HepG2 (cell line): ENCODE measurements at regions not wholly inside any gene's neighbourhood (a gene's known extent, or its start where the extent isn't known, plus 50 kb on each side); places are given as distances from the start of the nearest gene placed in this dataset.

Source experiments
- ATAC-seq: fragments of 200-7000 bp; cut with Tn5 transposase; 3 replicates; pipeline ENCODE4 v1.9.1; 2020; ENCODE audit warnings: mild to moderate bottlenecking, moderate library complexity
- BruUV-seq: library from RNA; stranded (reverse); fragments of 400-500 nt; replicated peaks from 2 replicates; lab custom pipeline; 2021; lab: Mats Ljungman, UMichigan
- CTCF ChIA-PET: fragments of 300-600 bp; formaldehyde crosslinking; extraction: SDS; loops from one replicate; lab custom pipeline; 2021; ENCODE audit warnings: low total read pairs, inconsistent platforms, low intra/inter-chr PET ratio; lab: Yijun Ruan, JAX
- POLR2A ChIA-PET: fragments of 350-600 bp; sonication (Branson Sonifier 250); formaldehyde crosslinking; loops from one replicate; lab custom pipeline; 2020; ENCODE audit warnings: antibody characterized with exemption, inconsistent platforms; lab: Yijun Ruan, JAX
- DNase-seq: peaks from one replicate; pipeline ENCODE4 v3.0.0-alpha.2; 2015; ENCODE audit warnings: low spot score
- FAIRE-seq: peaks from 3 replicates; lab custom pipeline; 2011; peaks lifted over from hg19 to GRCh38; lab: Jason Lieb, UNC
- H2AFZ ChIP-seq: one replicate; pipeline ENCODE4 v1.6.1; 2011; ENCODE audit warnings: low read length, inconsistent platforms
- H3K27ac ChIP-seq: fragments of 300-600 bp; 3 replicates; pipeline ENCODE4 v1.8.0; 2011; ENCODE audit warnings: mixed run types, mild to moderate bottlenecking, mixed read lengths, low read length, inconsistent platforms; ENCODE audit not compliant: insufficient read depth; ENCODE audit errors: extremely low read length
- H3K27me3 ChIP-seq, 2 experiments: fragments of 200-600 bp in 1 of 2; 2 replicates in 1 of 2; 3 replicates in 1 of 2; pipeline versions ENCODE4 v1.6.0 to v1.8.0; 2011; ENCODE audit warnings: low read length in 2 of 2, mild to moderate bottlenecking in 2 of 2, moderate library complexity in 2 of 2, inconsistent platforms in 1 of 2; ENCODE audit not compliant: insufficient read depth in 2 of 2, control insufficient read depth in 1 of 2
- H3K36me3 ChIP-seq, 2 experiments: fragments of 200-600 bp in 1 of 2; replicated peaks in 1 of 2; 2 replicates in 1 of 2; 3 replicates in 1 of 2; pipeline versions ENCODE4 v1.5.1 to v1.8.0; 2011; ENCODE audit warnings: low read length in 2 of 2, inconsistent platforms in 1 of 2; ENCODE audit not compliant: insufficient read depth in 2 of 2, control insufficient read depth in 1 of 2
- H3K4me1 ChIP-seq: 2 replicates; pipeline ENCODE4 v1.5.1; 2012; ENCODE audit warnings: low read length, inconsistent platforms; ENCODE audit not compliant: insufficient read depth
- H3K4me2 ChIP-seq: 2 replicates; pipeline ENCODE4 v1.6.0; 2011; ENCODE audit warnings: low read depth, low read length, inconsistent platforms
- H3K4me3 ChIP-seq, 3 experiments: fragments of 200-600 bp in 1 of 3; sonication (generic), shearing (Covaris generic) in 1 of 3; replicated peaks in 1 of 3; 2 replicates each; pipeline ENCODE4 v1.5.1; 2011 to 2016; ENCODE audit warnings: low read length in 3 of 3, inconsistent platforms in 2 of 3, low read depth in 2 of 3, mild to moderate bottlenecking in 2 of 3, control low read depth in 1 of 3, mixed read lengths in 1 of 3; ENCODE audit not compliant: insufficient read depth in 1 of 3
- H3K79me2 ChIP-seq: one replicate; pipeline ENCODE4 v1.6.1; 2011; ENCODE audit warnings: low read length, inconsistent platforms; ENCODE audit not compliant: insufficient read depth
- H3K9ac ChIP-seq: 2 replicates; pipeline ENCODE4 v1.6.0; 2011; ENCODE audit warnings: mild to moderate bottlenecking, low read depth, low read length, inconsistent platforms; ENCODE audit not compliant: insufficient read depth
- H3K9me3 ChIP-seq: 2 replicates; pipeline ENCODE4 v1.5.1; 2012; ENCODE audit warnings: mild to moderate bottlenecking, low read length
- H4K20me1 ChIP-seq: 2 replicates; pipeline ENCODE4 v1.6.0; 2011; ENCODE audit warnings: inconsistent platforms, mild to moderate bottlenecking, low read length, moderate library complexity; ENCODE audit not compliant: insufficient read depth
- AGO2 ChIP-seq: fragments of 200-400 bp; formaldehyde crosslinking; optimal IDR thresholded peaks from 2 replicates; pipeline ENCODE3; 2017; ENCODE audit warnings: mild to moderate bottlenecking, low read depth, low read length, moderate library complexity
- ATF4 ChIP-seq, 2 experiments: fragments of 450-650 bp in 1 of 2; sonication (generic) in 1 of 2; formaldehyde crosslinking; IDR thresholded peaks; 2 replicates each; pipeline versions ENCODE4 v1.5.0 to v1.8.0; 2020 to 2022; ENCODE audit warnings: mild to moderate bottlenecking in 1 of 2, missing genetic modification reagents in 1 of 2
- BRD4 ChIP-seq: sonication (generic); formaldehyde crosslinking; IDR thresholded peaks from 2 replicates; pipeline ENCODE4 v1.4.0; 2020; ENCODE audit warnings: missing genetic modification reagents
- FOSL2 ChIP-seq: sonication (generic); formaldehyde crosslinking; IDR thresholded peaks from 2 replicates; pipeline ENCODE4 v1.4.0; 2020; ENCODE audit warnings: missing genetic modification reagents
- HNRNPL ChIP-seq: fragments of 200-400 bp; formaldehyde crosslinking; IDR thresholded peaks from 2 replicates; pipeline ENCODE4 v1.6.1; 2017; ENCODE audit warnings: mild to moderate bottlenecking, low read depth, low read length
- KDM1A ChIP-seq: IDR thresholded peaks from 2 replicates; pipeline ENCODE4 v1.6.1; 2016; ENCODE audit warnings: missing compliant biosample characterization
- KLF12 ChIP-seq: sonication (generic); formaldehyde crosslinking; IDR thresholded peaks from 2 replicates; pipeline ENCODE4 v1.4.0; 2020; ENCODE audit warnings: missing genetic modification reagents, borderline replicate concordance
- KLF6 ChIP-seq: IDR thresholded peaks from 2 replicates; pipeline ENCODE4 v1.8.0; 2016; ENCODE audit warnings: missing biosample characterization, missing genetic modification reagents
- MNT ChIP-seq: fragments of 450-650 bp; IDR thresholded peaks from 2 replicates; pipeline ENCODE4 v1.6.1; 2016
- NR1H2 ChIP-seq: sonication (generic); formaldehyde crosslinking; IDR thresholded peaks from 2 replicates; pipeline ENCODE4 v1.8.1; 2022; ENCODE audit warnings: low read depth, missing genetic modification reagents, borderline replicate concordance
- ZNF260 ChIP-seq: sonication (generic); formaldehyde crosslinking; IDR thresholded peaks from 2 replicates; pipeline ENCODE4 v1.4.0; 2020; ENCODE audit warnings: missing genetic modification reagents, low read depth, mild to moderate bottlenecking, borderline replicate concordance
- ZNF510 ChIP-seq: sonication (generic); formaldehyde crosslinking; IDR thresholded peaks from 2 replicates; pipeline ENCODE4 v1.4.0; 2020; ENCODE audit warnings: low read depth, mild to moderate bottlenecking, missing genetic modification reagents
- WGBS: methylation state at CpG from one replicate; pipeline ENCODE4 v1.1.6; 2017; ENCODE audit warnings: low lambda C conversion rate; 5-methylcytosine and 5-hydroxymethylcytosine counted together
- in situ Hi-C: cut with HindIII; loops from 2 replicates; pipeline ENCODE4 v1.10.0; 2017; ENCODE audit warnings: low pct_unique_long_range_greater_than_20kb; ENCODE audit not compliant: extremely low pct_ligation_motif_present
- intact Hi-C: fragments of 100-400 bp; cut with micrococcal nuclease; formaldehyde crosslinking; loops from one replicate; pipeline ENCODE4 v1.10.0; 2022; ENCODE audit not compliant: unreplicated experiment

- H3K4me3 ChIP-seq = no peak overlapping the region
- no peak overlapping the region for H2AFZ ChIP-seq
- H3K79me2 ChIP-seq = no peaks in the 10 kb centered on the region
- no peaks in the 10 kb centered on the region for H4K20me1 ChIP-seq
- H3K9ac ChIP-seq = no peak overlapping the region
- H3K4me2 ChIP-seq = no peak overlapping the region
- in situ Hi-C loops = no loop called here
- 73% methylated on average over 1 of the region's 1 CpG for WGBS
- no TSS peak for BruUV-seq
- H3K36me3 ChIP-seq = no peaks in the 10 kb centered on the region
- ChIA-PET POLR2A (no interaction called here), CTCF (no interaction called here)
- no peak for FAIRE-seq
- no peak for ATAC-seq
- no peak for DNase-seq
- no peak overlapping the region for H3K27ac ChIP-seq
- TF ChIP-seq ZNF510 (CRISPR knock-in tag) = no peak
- no peak for TF ChIP-seq KLF6 (CRISPR knock-in tag)
- no peak for TF ChIP-seq AGO2
- no peak for TF ChIP-seq FOSL2 (CRISPR knock-in tag)
- TF ChIP-seq MNT = no peak
- TF ChIP-seq KLF12 (CRISPR knock-in tag) = no peak
- no peak for TF ChIP-seq ZNF260 (CRISPR knock-in tag)
- no peak for TF ChIP-seq HNRNPL
- TF ChIP-seq NR1H2 (CRISPR knock-in tag) = no peak
- TF ChIP-seq ATF4 (CRISPR knock-in tag; IDR thresholded peaks at IDR 0.05) = no peak
- TF ChIP-seq KDM1A (CRISPR knock-in tag) = no peak
- no peak for TF ChIP-seq BRD4 (CRISPR knock-in tag)
- no peaks in the 10 kb centered on the region for H3K4me1 ChIP-seq
- no peaks in the 10 kb centered on the region for H3K27me3 ChIP-seq
- H3K9me3 ChIP-seq = no peaks in the 10 kb centered on the region
- intact Hi-C loops = no loop called here
Measured at GRCh38 chr2:224253464-224253863, 148.4 kb downstream of the FAM124B start.
